Ascending aorta (tissue), 2 donors: ENCODE measurements at regions not wholly inside any gene's neighbourhood (a gene's known extent, or its start where the extent isn't known, plus 50 kb on each side); places are given as distances from the start of the nearest gene placed in this dataset.

Source experiments
- DNase-seq, 2 donors: peaks; one replicate each; pipeline ENCODE4 v3.0.0-alpha.2; 2019; ENCODE audit warnings: low spot score in 2 of 2
- H3K27ac ChIP-seq, 2 donors: fragments of 200-600 bp; sonication (generic); one replicate each; pipeline ENCODE4 v1.5.1; 2016 to 2017; ENCODE audit warnings: mild to moderate bottlenecking in 1 of 2
- H3K27me3 ChIP-seq: fragments of 200-600 bp; sonication (generic); one replicate; pipeline ENCODE4 v1.5.1; 2017
- H3K36me3 ChIP-seq, 2 donors: fragments of 200-600 bp; sonication (generic); one replicate each; pipeline ENCODE4 v1.5.1; 2016
- H3K4me1 ChIP-seq, 2 donors: fragments of 200-600 bp; sonication (generic); one replicate each; pipeline ENCODE4 v1.5.1; 2016 to 2017; ENCODE audit warnings: mild to moderate bottlenecking in 1 of 2
- H3K4me3 ChIP-seq, 2 donors: fragments of 200-600 bp; sonication (generic); one replicate each; pipeline ENCODE4 v1.5.1; 2016 to 2017; ENCODE audit warnings: mild to moderate bottlenecking in 1 of 2
- H3K9me3 ChIP-seq, 2 donors: fragments of 200-600 bp; sonication (generic); one replicate each; pipeline ENCODE4 v1.5.1; 2016
- intact Hi-C: fragments of 100-400 bp; cut with DNase I; formaldehyde crosslinking; loops from one replicate; pipeline ENCODE4 v1.15.1; 2023
- TF ChIP-seq, protein P1 (sequence below), 3 experiments: fragments of 200-600 bp in 2 of 3; fragments of 450-650 bp in 1 of 3; sonication (generic) in 2 of 3; IDR thresholded peaks; one replicate each; pipeline ENCODE4 v1.5.1; 2016 to 2019; ENCODE audit warnings: antibody characterized with exemption in 3 of 3, mild to moderate bottlenecking in 1 of 3, moderate library complexity in 1 of 3

DNA sequence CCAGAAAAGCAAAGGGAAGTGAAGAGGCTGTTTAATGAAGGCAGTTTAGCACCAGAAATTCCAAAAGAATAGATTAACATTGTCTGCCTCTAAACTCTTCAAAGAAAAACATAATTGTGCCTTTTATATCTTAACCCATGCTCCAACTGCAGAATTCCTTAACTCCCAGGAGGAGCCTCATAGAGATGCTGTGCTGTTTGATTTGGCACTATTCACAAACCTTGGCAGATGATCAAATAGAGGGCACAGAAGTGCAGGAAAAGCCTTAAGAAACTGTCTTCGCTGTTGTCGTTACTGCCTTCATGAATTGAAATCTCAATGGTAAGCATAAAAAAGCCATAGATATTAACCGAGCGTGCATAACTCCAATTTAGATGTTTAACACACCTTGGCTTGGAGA lies 124.1 kb upstream of the MPPED2 start:
- H3K4me3 ChIP-seq = no peak overlapping the region
- H3K4me1 ChIP-seq = peaks cover 4 to 10% of the 10 kb centered on the region in 2 donors
- DNase-seq = no peak
- no peak overlapping the region for H3K27ac ChIP-seq
- no peaks in the 10 kb centered on the region for H3K9me3 ChIP-seq
- H3K27me3 ChIP-seq = no peaks in the 10 kb centered on the region
- intact Hi-C loops = no loop called here
- no peaks in the 10 kb centered on the region for H3K36me3 ChIP-seq
- TF ChIP-seq, protein P1, sequence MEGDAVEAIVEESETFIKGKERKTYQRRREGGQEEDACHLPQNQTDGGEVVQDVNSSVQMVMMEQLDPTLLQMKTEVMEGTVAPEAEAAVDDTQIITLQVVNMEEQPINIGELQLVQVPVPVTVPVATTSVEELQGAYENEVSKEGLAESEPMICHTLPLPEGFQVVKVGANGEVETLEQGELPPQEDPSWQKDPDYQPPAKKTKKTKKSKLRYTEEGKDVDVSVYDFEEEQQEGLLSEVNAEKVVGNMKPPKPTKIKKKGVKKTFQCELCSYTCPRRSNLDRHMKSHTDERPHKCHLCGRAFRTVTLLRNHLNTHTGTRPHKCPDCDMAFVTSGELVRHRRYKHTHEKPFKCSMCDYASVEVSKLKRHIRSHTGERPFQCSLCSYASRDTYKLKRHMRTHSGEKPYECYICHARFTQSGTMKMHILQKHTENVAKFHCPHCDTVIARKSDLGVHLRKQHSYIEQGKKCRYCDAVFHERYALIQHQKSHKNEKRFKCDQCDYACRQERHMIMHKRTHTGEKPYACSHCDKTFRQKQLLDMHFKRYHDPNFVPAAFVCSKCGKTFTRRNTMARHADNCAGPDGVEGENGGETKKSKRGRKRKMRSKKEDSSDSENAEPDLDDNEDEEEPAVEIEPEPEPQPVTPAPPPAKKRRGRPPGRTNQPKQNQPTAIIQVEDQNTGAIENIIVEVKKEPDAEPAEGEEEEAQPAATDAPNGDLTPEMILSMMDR (IDR thresholded peaks at IDR 0.05) = no peak

DNA sequence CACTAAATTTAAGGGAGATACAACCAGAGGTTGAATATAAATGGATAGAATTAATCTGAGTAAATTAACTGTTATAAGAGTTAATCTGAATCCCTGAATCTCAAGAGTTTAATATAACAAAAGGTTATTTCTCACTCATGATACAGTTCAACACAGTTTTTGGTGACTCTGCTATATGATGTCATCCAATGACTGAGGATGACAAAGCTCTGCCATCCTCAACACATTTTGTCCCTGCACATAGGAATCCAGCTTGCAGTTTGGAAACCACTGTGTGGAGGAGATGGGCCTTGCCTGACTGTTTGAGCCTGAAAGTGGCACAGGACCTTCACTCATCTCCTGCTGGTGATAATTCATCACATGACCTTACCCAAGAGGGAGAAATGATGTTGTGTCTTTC lies 121.0 kb upstream of the MPPED2 start:
- Histone ChIP-seq H3K9me3 (no peaks in the 10 kb centered on the region), H3K27me3 (no peaks in the 10 kb centered on the region), H3K4me3 (no peak overlapping the region), H3K27ac (no peak overlapping the region), H3K4me1 (no peaks in the 10 kb centered on the region), H3K36me3 (no peaks in the 10 kb centered on the region)
- TF ChIP-seq, protein P1 (IDR thresholded peaks at IDR 0.05) = no peak
- DNase-seq = no peak
- intact Hi-C loops = no loop called here

DNA sequence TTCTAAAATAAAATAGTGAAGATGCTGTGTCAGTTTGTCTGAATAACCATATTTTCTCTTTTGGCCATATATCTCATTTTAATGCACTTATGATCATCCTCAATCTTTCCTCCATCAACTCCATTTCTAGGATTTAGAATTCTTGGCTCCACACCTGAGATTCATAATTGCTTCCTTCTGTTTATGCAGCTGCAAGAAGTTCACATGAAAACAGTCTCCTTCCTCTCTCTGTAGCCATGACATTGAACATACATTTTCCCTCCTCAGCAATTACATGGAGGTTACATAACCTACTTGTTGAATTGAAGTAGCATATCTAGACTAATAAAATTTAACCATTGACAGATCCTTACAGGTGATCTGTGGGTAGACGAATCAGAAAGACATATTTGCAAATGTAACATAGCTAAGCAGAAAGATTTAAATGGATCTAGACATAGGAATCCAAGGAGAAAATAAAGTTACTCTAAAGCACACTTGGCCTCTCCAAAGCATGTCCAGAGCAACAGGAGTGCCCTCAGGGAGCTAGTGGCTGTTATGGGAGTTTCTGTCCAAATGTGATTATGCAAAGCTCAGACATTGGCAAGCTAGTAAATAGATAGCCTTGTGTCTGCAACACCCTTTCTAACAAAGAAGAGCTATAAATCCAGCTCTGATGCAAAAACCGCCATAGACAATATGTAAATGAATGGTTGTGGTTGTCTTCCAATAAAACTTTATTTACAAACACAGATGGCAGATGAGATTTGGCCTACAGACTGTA lies 119.9 kb upstream of the MPPED2 start:
- H3K27me3 ChIP-seq = no peaks in the 10 kb centered on the region
- no peaks in the 10 kb centered on the region for H3K9me3 ChIP-seq
- DNase-seq = no peak
- H3K4me3 ChIP-seq = no peak overlapping the region
- no peaks in the 10 kb centered on the region for H3K4me1 ChIP-seq
- intact Hi-C loops = no loop called here
- no peaks in the 10 kb centered on the region for H3K36me3 ChIP-seq
- no peak overlapping the region for H3K27ac ChIP-seq
- TF ChIP-seq, protein P1 (IDR thresholded peaks at IDR 0.05) = no peak

DNA sequence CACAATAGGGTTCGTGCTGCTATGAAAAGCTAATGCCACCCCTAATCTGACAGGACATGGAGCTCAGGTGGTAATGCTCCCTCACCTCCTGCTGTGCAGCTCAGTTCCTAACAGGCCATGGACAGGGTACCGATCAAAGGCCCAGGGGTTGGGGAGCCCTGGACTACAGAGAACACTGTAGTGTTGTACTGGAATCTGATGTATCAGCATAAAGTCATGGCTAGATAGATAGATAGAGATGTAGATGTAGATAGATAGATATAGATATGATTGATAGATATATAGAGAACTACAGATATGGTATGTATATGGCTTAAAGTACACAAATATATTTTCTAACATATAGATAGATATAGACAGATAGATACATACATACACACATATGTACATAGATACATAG lies 112.3 kb upstream of the MPPED2 start:
- TF ChIP-seq, protein P1 (IDR thresholded peaks at IDR 0.05) = no peak

DNA sequence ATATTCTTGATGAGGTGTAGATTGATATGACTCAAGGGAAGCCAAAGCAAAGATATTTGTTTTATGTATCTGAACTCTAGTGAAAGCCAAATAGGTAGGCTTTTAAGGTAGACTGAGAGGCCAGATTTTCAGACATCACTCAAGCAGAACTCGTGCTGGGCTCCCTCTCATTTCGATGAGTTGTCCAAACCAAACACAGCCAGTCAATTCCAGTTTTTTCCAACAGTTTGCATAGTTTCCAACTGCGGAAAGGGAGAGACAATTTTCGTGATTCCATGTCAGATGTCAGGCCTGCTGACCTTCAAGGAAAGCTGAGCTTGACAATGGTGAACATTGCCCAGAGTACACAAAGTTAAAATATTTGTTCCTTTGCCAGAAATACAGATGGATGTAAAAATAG lies 110.9 kb upstream of the MPPED2 start:
- Histone ChIP-seq H3K4me3 (no peak overlapping the region), H3K9me3 (no peaks in the 10 kb centered on the region), H3K27me3 (no peaks in the 10 kb centered on the region), H3K36me3 (no peaks in the 10 kb centered on the region), H3K27ac (no peak overlapping the region), H3K4me1 (no peaks in the 10 kb centered on the region)
- intact Hi-C loops = no loop called here
- TF ChIP-seq, protein P1 (IDR thresholded peaks at IDR 0.05) = no peak
- no peak for DNase-seq

More for the DNA sequence above, 112.3 kb upstream of the MPPED2 start:
- H3K4me1 ChIP-seq = no peaks in the 10 kb centered on the region
- intact Hi-C loops = no loop called here
- DNase-seq = no peak
- H3K27ac ChIP-seq = no peak overlapping the region
- no peaks in the 10 kb centered on the region for H3K9me3 ChIP-seq
- H3K36me3 ChIP-seq = no peaks in the 10 kb centered on the region
- H3K4me3 ChIP-seq = no peak overlapping the region
- no peaks in the 10 kb centered on the region for H3K27me3 ChIP-seq
